ENCODE measurements at regions not wholly inside any gene's neighbourhood (a gene's known extent, or its start where the extent isn't known, plus 50 kb on each side); places are given as distances from the start of the nearest gene placed in this dataset.

DNA sequence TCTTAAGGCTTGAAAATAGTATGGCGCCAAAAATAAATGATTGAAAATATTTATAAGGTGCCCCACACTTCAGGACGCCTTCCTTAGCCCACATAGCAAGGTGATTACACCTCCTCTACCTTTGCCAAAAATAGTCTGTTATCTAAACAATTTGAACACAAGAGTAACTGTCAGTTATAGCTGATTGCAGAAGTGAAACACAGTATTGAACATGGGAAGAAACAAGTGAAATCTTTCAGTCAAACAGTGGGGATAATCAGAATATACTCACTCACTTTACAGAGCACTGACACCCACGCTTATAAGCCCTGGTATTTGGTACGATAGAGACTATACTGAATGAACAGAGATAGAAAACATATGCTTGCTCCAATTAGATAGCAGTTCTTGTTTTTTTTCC, 203.1 kb downstream of the RAB38 start:
- H2AFZ ChIP-seq (ENCODE audit: low read length): no peak overlapping the region
- no peaks in the 10 kb centered on the region for H3K36me3 ChIP-seq (replicated peaks; ENCODE audit: insufficient read depth, low read length)
- no peaks in the 10 kb centered on the region for H3K9me2 ChIP-seq (replicated peaks; ENCODE audit: insufficient read depth, low read length)
- no peaks in the 10 kb centered on the region for H4K20me1 ChIP-seq (ENCODE audit: insufficient read depth, low read length)
- TF ChIP-seq, protein P1, sequence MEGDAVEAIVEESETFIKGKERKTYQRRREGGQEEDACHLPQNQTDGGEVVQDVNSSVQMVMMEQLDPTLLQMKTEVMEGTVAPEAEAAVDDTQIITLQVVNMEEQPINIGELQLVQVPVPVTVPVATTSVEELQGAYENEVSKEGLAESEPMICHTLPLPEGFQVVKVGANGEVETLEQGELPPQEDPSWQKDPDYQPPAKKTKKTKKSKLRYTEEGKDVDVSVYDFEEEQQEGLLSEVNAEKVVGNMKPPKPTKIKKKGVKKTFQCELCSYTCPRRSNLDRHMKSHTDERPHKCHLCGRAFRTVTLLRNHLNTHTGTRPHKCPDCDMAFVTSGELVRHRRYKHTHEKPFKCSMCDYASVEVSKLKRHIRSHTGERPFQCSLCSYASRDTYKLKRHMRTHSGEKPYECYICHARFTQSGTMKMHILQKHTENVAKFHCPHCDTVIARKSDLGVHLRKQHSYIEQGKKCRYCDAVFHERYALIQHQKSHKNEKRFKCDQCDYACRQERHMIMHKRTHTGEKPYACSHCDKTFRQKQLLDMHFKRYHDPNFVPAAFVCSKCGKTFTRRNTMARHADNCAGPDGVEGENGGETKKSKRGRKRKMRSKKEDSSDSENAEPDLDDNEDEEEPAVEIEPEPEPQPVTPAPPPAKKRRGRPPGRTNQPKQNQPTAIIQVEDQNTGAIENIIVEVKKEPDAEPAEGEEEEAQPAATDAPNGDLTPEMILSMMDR (IDR thresholded peaks at IDR 0.05; ENCODE audit: low read length): no peak
- TF ChIP-seq EZH2phosphoT487 (IDR thresholded peaks at IDR 0.05; ENCODE audit: low read length) (no peak), EZH2 (optimal IDR thresholded peaks at IDR 0.05; ENCODE audit: low read depth, low read length) (no peak)
- no peak overlapping the region for H3K27ac ChIP-seq (ENCODE audit: low read length)
- peaks cover 15% of the 10 kb centered on the region; the same call in 1 of the 2 replicates for H3K4me1 ChIP-seq (ENCODE audit: low read length)
- H3K4me3 ChIP-seq (ENCODE audit: low read length): no peak overlapping the region
- no peaks in the 10 kb centered on the region for H3K27me3 ChIP-seq (replicated peaks; ENCODE audit: insufficient read depth, low read length)
- DNase-seq: no peak
- no peaks in the 10 kb centered on the region for H3K79me2 ChIP-seq (ENCODE audit: low read length)
- no peaks in the 10 kb centered on the region for H3F3A ChIP-seq (ENCODE audit: insufficient read depth, low read length)
- no peak overlapping the region for H3K9ac ChIP-seq (ENCODE audit: low read length)
- no peaks in the 10 kb centered on the region for H3K9me3 ChIP-seq (replicated peaks; ENCODE audit: insufficient read depth, low read length)
- peak overlapping the region; percentile 4; the same call in 1 of the 2 replicates for H3K4me2 ChIP-seq (ENCODE audit: low read depth, low read length)

DNA sequence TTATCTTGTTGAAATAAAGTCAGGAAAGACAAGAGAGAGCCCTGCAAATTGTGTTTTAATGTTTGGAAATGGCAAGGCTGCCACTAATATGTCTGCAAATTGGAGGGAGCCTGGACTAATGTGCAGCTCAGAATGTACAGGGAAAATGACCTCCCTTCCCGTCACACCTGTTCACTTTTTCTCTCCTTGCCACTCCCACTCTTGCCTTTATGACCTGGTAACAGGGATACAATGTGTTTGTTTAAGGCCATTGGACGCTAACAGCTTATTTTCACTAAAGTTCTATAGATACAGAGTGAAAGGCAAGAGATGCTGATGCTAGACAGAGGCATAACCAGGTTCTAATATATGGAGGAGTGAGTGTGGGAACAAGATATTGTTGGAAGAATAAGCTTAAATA, 203.9 kb downstream of the RAB38 start:
- TF ChIP-seq, protein P1 (IDR thresholded peaks at IDR 0.05; ENCODE audit: low read length): no peak
- TF ChIP-seq EZH2phosphoT487 (IDR thresholded peaks at IDR 0.05; ENCODE audit: low read length) (no peak), EZH2 (optimal IDR thresholded peaks at IDR 0.05; ENCODE audit: low read depth, low read length) (no peak)
- no peaks in the 10 kb centered on the region for H4K20me1 ChIP-seq (ENCODE audit: insufficient read depth, low read length)
- H3K79me2 ChIP-seq (ENCODE audit: low read length): no peaks in the 10 kb centered on the region
- no peaks in the 10 kb centered on the region for H3K9me2 ChIP-seq (replicated peaks; ENCODE audit: insufficient read depth, low read length)
- no peak overlapping the region for H3K9ac ChIP-seq (ENCODE audit: low read length)
- H3K4me1 ChIP-seq (ENCODE audit: low read length): peaks cover 15% of the 10 kb centered on the region; the same call in 1 of the 2 replicates
- peak overlapping the region; percentile 4; the same call in 1 of the 2 replicates for H3K4me2 ChIP-seq (ENCODE audit: low read depth, low read length)
- H3K9me3 ChIP-seq (replicated peaks; ENCODE audit: insufficient read depth, low read length): no peaks in the 10 kb centered on the region
- H3K27me3 ChIP-seq (replicated peaks; ENCODE audit: insufficient read depth, low read length): no peaks in the 10 kb centered on the region
- H3K36me3 ChIP-seq (replicated peaks; ENCODE audit: insufficient read depth, low read length): no peaks in the 10 kb centered on the region
- H3K27ac ChIP-seq (ENCODE audit: low read length): no peak overlapping the region
- H2AFZ ChIP-seq (ENCODE audit: low read length): no peak overlapping the region
- no peak for DNase-seq
- H3F3A ChIP-seq (ENCODE audit: insufficient read depth, low read length): no peaks in the 10 kb centered on the region
- no peak overlapping the region for H3K4me3 ChIP-seq (ENCODE audit: low read length)

DNA sequence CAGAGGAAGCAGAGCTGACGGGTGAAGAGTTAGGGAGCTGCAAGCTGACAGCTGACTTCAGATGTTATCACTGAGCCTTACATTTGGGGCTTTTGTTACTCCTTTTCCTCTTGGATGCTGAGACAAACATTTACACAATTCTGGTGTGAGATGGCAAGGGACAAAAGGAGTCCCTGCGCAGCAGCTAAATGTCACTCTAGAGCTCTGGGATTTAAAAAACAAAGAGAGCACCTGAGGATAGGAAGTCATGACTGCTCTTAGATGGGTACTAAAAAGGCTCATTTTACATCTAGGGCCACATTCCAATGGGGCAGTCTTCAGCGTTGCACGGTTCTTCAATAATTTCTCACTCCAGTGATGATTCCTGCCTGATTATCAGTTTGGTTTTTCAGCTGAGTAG, 204.5 kb downstream of the RAB38 start:
- no peaks in the 10 kb centered on the region for H3K27me3 ChIP-seq (replicated peaks; ENCODE audit: insufficient read depth, low read length)
- no peak overlapping the region for H3K9ac ChIP-seq (ENCODE audit: low read length)
- H3K79me2 ChIP-seq (ENCODE audit: low read length): no peaks in the 10 kb centered on the region
- H3K9me3 ChIP-seq (replicated peaks; ENCODE audit: insufficient read depth, low read length): no peaks in the 10 kb centered on the region
- peaks cover 15% of the 10 kb centered on the region; the same call in 1 of the 2 replicates for H3K4me1 ChIP-seq (ENCODE audit: low read length)
- no peak overlapping the region for H2AFZ ChIP-seq (ENCODE audit: low read length)
- DNase-seq: no peak
- no peaks in the 10 kb centered on the region for H3F3A ChIP-seq (ENCODE audit: insufficient read depth, low read length)
- no peaks in the 10 kb centered on the region for H3K9me2 ChIP-seq (replicated peaks; ENCODE audit: insufficient read depth, low read length)
- H3K36me3 ChIP-seq (replicated peaks; ENCODE audit: insufficient read depth, low read length): no peaks in the 10 kb centered on the region
- H4K20me1 ChIP-seq (ENCODE audit: insufficient read depth, low read length): no peaks in the 10 kb centered on the region
- H3K27ac ChIP-seq (ENCODE audit: low read length): no peak overlapping the region
- no peak overlapping the region for H3K4me2 ChIP-seq (ENCODE audit: low read depth, low read length)
- TF ChIP-seq EZH2 (optimal IDR thresholded peaks at IDR 0.05; ENCODE audit: low read depth, low read length) (no peak), EZH2phosphoT487 (IDR thresholded peaks at IDR 0.05; ENCODE audit: low read length) (no peak)
- TF ChIP-seq, protein P1 (IDR thresholded peaks at IDR 0.05; ENCODE audit: low read length): no peak
- no peak overlapping the region for H3K4me3 ChIP-seq (ENCODE audit: low read length)

Measured in MM.1S (cell line).